RWPE1 (cell line): ENCODE measurements at regions not wholly inside any gene's neighbourhood (a gene's known extent, or its start where the extent isn't known, plus 50 kb on each side); places are given as distances from the start of the nearest gene placed in this dataset.

Experiments
- CTCF ChIA-PET: fragments of 350-600 bp; sonication (Branson Sonifier 250); formaldehyde crosslinking; extraction: SDS; loops from one replicate; lab custom pipeline; 2021; lab: Yijun Ruan, JAX
- POLR2A ChIA-PET: fragments of 400-600 bp; formaldehyde crosslinking; extraction: SDS; loops from one replicate; lab custom pipeline; 2020; ENCODE audit warnings: antibody characterized with exemption; ENCODE audit not compliant: low non-redundant PET; lab: Yijun Ruan, JAX
- DNase-seq: peaks from one replicate; pipeline ENCODE4 v3.0.0; 2012; ENCODE audit warnings: low spot score
- H3K27ac ChIP-seq: fragments of 450-650 bp; 2 replicates; pipeline ENCODE4 v1.5.1; 2017
- CTCF ChIP-seq: fragments of 450-650 bp; conservative IDR thresholded peaks from 2 replicates; pipeline ENCODE4 v1.5.1; 2017; ENCODE audit warnings: low read depth, mild to moderate bottlenecking

- no peak for DNase-seq
- no peak overlapping the region for H3K27ac ChIP-seq
- POLR2A ChIA-PET, result no interaction called here
- no peak for TF ChIP-seq CTCF
- CTCF ChIA-PET, result no interaction called here
Measured at GRCh38 chr11:134559602-134559962, 147.5 kb upstream of the B3GAT1 start.

GRCh38 chr11:134558916-134559601 lies 147.0 kb upstream of the B3GAT1 start:
- no peak for DNase-seq
- ChIA-PET CTCF (no interaction called here), POLR2A (no interaction called here)
- TF ChIP-seq CTCF, result no peak
- H3K27ac ChIP-seq, result no peak overlapping the region

- POLR2A ChIA-PET, result no interaction called here
- H3K27ac ChIP-seq, result no peak overlapping the region
- TF ChIP-seq CTCF, result no peak
- no peak for DNase-seq
- CTCF ChIA-PET, result no interaction called here
Measured at GRCh38 chr11:134558258-134558835, 146.3 kb upstream of the B3GAT1 start.

GRCh38 chr11:134557571-134558257 lies 145.7 kb upstream of the B3GAT1 start:
- DNase-seq, result peak; percentile 38
- POLR2A ChIA-PET, result no interaction called here
- no peak for TF ChIP-seq CTCF
- H3K27ac ChIP-seq, result no peak overlapping the region
- CTCF ChIA-PET, result interaction anchor here (0.7 kb wide), 1 partner anchor 18 kb away, joined by 3 read pairs; no protein-coding TSS in a partner anchor

GRCh38 chr11:134556186-134556585 lies 144.1 kb upstream of the B3GAT1 start:
- DNase-seq, result no peak
- ChIA-PET CTCF (no interaction called here), POLR2A (no interaction called here)
- TF ChIP-seq CTCF, result no peak
- no peak overlapping the region for H3K27ac ChIP-seq

GRCh38 chr11:134555510-134555909 lies 143.5 kb upstream of the B3GAT1 start:
- POLR2A ChIA-PET, result no interaction called here
- CTCF ChIA-PET, result no interaction called here

More at GRCh38 chr11:134555510-134555909, 143.5 kb upstream of the B3GAT1 start:
- no peak for DNase-seq
- TF ChIP-seq CTCF, result no peak
- H3K27ac ChIP-seq, result no peak overlapping the region
